Liver (tissue), 3 donors: ENCODE measurements at regions not wholly inside any gene's neighbourhood (a gene's known extent, or its start where the extent isn't known, plus 50 kb on each side); places are given as distances from the start of the nearest gene placed in this dataset.

Experiments used
- ATF3 ChIP-seq: IDR thresholded peaks from 2 replicates; pipeline ENCODE4 v1.6.1; 2016; ENCODE audit warnings: antibody characterized with exemption
- EGR1 ChIP-seq, 2 donors: IDR thresholded peaks; 2 replicates each; pipeline ENCODE4 v1.6.1; 2016 to 2018; ENCODE audit warnings: antibody characterized with exemption in 2 of 2, low read depth in 2 of 2
- GABPA ChIP-seq, 2 donors: IDR thresholded peaks in 1 of 2; conservative IDR thresholded peaks in 1 of 2; 2 replicates each; pipeline ENCODE4 v1.6.1; 2016; ENCODE audit warnings: antibody characterized with exemption in 2 of 2, mild to moderate bottlenecking in 1 of 2, moderate library complexity in 1 of 2
- JUND ChIP-seq, 2 donors: IDR thresholded peaks; 2 replicates each; pipeline ENCODE4 v1.6.1; 2016; ENCODE audit warnings: antibody characterized with exemption in 2 of 2
- NR2F2 ChIP-seq: IDR thresholded peaks from 2 replicates; pipeline ENCODE4 v1.6.1; 2016; ENCODE audit warnings: antibody characterized with exemption
- RAD21 ChIP-seq, 2 donors: IDR thresholded peaks; 2 replicates each; pipeline ENCODE4 v1.6.1; 2016; ENCODE audit warnings: antibody characterized with exemption in 2 of 2, mild to moderate bottlenecking in 2 of 2
- REST ChIP-seq: IDR thresholded peaks from 2 replicates; pipeline ENCODE4 v1.6.1; 2016; ENCODE audit warnings: antibody characterized with exemption, mild to moderate bottlenecking
- RXRA ChIP-seq, 2 donors: IDR thresholded peaks; 2 replicates each; pipeline ENCODE4 v1.6.1; 2017 to 2018; ENCODE audit warnings: antibody characterized with exemption in 2 of 2, mild to moderate bottlenecking in 1 of 2
- SP1 ChIP-seq: IDR thresholded peaks from 2 replicates; pipeline ENCODE4 v1.6.1; 2018; ENCODE audit warnings: antibody characterized with exemption, mild to moderate bottlenecking
- TAF1 ChIP-seq: conservative IDR thresholded peaks from 2 replicates; pipeline ENCODE4 v1.6.1; 2016; ENCODE audit warnings: antibody characterized with exemption, mild to moderate bottlenecking
- YY1 ChIP-seq: IDR thresholded peaks from 2 replicates; pipeline ENCODE4 v1.6.1; 2016; ENCODE audit warnings: antibody characterized with exemption, mild to moderate bottlenecking
- ZBTB33 ChIP-seq: IDR thresholded peaks from 2 replicates; pipeline ENCODE4 v1.6.1; 2016; ENCODE audit warnings: antibody characterized with exemption
- TF ChIP-seq, protein P1 (sequence below): fragments of 150-350 bp; IDR thresholded peaks from 2 replicates; pipeline ENCODE4 v1.5.1; 2017; ENCODE audit warnings: improper control_type of control experiment, low read depth, low read length; ENCODE audit not compliant: missing input control
- donor health status: healthy.
- donor health status: healthy.

GRCh38 chr2:236813766-236814165 is 244.1 kb downstream of the ACKR3 start:
- TF ChIP-seq, protein P1, sequence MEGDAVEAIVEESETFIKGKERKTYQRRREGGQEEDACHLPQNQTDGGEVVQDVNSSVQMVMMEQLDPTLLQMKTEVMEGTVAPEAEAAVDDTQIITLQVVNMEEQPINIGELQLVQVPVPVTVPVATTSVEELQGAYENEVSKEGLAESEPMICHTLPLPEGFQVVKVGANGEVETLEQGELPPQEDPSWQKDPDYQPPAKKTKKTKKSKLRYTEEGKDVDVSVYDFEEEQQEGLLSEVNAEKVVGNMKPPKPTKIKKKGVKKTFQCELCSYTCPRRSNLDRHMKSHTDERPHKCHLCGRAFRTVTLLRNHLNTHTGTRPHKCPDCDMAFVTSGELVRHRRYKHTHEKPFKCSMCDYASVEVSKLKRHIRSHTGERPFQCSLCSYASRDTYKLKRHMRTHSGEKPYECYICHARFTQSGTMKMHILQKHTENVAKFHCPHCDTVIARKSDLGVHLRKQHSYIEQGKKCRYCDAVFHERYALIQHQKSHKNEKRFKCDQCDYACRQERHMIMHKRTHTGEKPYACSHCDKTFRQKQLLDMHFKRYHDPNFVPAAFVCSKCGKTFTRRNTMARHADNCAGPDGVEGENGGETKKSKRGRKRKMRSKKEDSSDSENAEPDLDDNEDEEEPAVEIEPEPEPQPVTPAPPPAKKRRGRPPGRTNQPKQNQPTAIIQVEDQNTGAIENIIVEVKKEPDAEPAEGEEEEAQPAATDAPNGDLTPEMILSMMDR, result no peak
- no peak for TF ChIP-seq RAD21 (IDR thresholded peaks at IDR 0.05)
- TF ChIP-seq TAF1, result no peak
- no peak for TF ChIP-seq ATF3
- no peak for TF ChIP-seq YY1
- no peak for TF ChIP-seq REST
- no peak for TF ChIP-seq SP1
- TF ChIP-seq GABPA (IDR thresholded peaks at IDR 0.05 in 1 of 2, conservative IDR thresholded peaks at IDR 0.05 in 1 of 2), result no peak
- TF ChIP-seq JUND (IDR thresholded peaks at IDR 0.05), result no peak
- no peak for TF ChIP-seq NR2F2
- TF ChIP-seq RXRA (IDR thresholded peaks at IDR 0.05), result no peak
- TF ChIP-seq EGR1 (IDR thresholded peaks at IDR 0.05; ENCODE audit: low read depth in 2 of 2), result no peak
- TF ChIP-seq ZBTB33, result no peak
